Activated CD8-positive, alpha-beta memory T cell treated with anti-CD3 and anti-CD28 coated beads for 1 hour (primary cell): ENCODE measurements at regions not wholly inside any gene's neighbourhood (a gene's known extent, or its start where the extent isn't known, plus 50 kb on each side); places are given as distances from the start of the nearest gene placed in this dataset.

Experiments
- DNase-seq, 2 donors: peaks; one replicate each; pipeline ENCODE4 v3.0.0-alpha.2; 2020; ENCODE audit warnings: low read depth in 1 of 2; ENCODE audit errors: extremely low read depth in 1 of 2

- no peak for DNase-seq
Measured at GRCh38 chr15:62599791-62600777, 435.0 kb upstream of the C2CD4B start.

- no peak for DNase-seq
Measured at GRCh38 chr15:62601777-62602545, 436.9 kb upstream of the C2CD4B start.

GRCh38 chr15:62603742-62604141, 438.7 kb upstream of the C2CD4B start:
- no peak for DNase-seq

GRCh38 chr15:62605282-62605681, 437.3 kb upstream of the TPM1 start:
- DNase-seq, result no peak

GRCh38 chr15:62606376-62607113, 436.0 kb upstream of the TPM1 start:
- no peak for DNase-seq

GRCh38 chr15:62607114-62607462, 435.5 kb upstream of the TPM1 start:
- no peak for DNase-seq

GRCh38 chr15:62607643-62608042, 434.9 kb upstream of the TPM1 start:
- DNase-seq, result no peak

- DNase-seq, result no peak
Measured at GRCh38 chr15:62608369-62608768, 434.2 kb upstream of the TPM1 start.

GRCh38 chr15:62610265-62610869, 432.2 kb upstream of the TPM1 start:
- DNase-seq, result no peak

GRCh38 chr15:62611002-62611401, 431.5 kb upstream of the TPM1 start:
- no peak for DNase-seq

- DNase-seq, result no peak
Measured at GRCh38 chr15:62612183-62612733, 430.3 kb upstream of the TPM1 start.

GRCh38 chr15:62612771-62613170, 429.8 kb upstream of the TPM1 start:
- no peak for DNase-seq

GRCh38 chr15:62616746-62617145, 425.8 kb upstream of the TPM1 start:
- no peak for DNase-seq

- DNase-seq, result no peak
Measured at GRCh38 chr15:62617741-62618140, 424.8 kb upstream of the TPM1 start.

- DNase-seq, result no peak
Measured at GRCh38 chr15:62618432-62618831, 424.1 kb upstream of the TPM1 start.

GRCh38 chr15:62618846-62619504, 423.6 kb upstream of the TPM1 start:
- no peak for DNase-seq

GRCh38 chr15:62619526-62619925, 423.0 kb upstream of the TPM1 start:
- DNase-seq, result no peak

- DNase-seq, result no peak
Measured at GRCh38 chr15:62622775-62623174, 419.8 kb upstream of the TPM1 start.

GRCh38 chr15:62624547-62625378, 417.8 kb upstream of the TPM1 start:
- DNase-seq, result no peak
